Loucy (cell line): ENCODE measurements at regions not wholly inside any gene's neighbourhood (a gene's known extent, or its start where the extent isn't known, plus 50 kb on each side); places are given as distances from the start of the nearest gene placed in this dataset.

ENCODE experiments used
- H2AFZ ChIP-seq: fragments of 200-600 bp; sonication (generic); 2 replicates; pipeline ENCODE4 v1.6.0; 2016; ENCODE audit warnings: antibody characterized with exemption, mild to moderate bottlenecking, low read length, moderate library complexity
- H3F3A ChIP-seq: fragments of 200-600 bp; 2 replicates; pipeline ENCODE4 v1.6.0; 2016; ENCODE audit warnings: antibody characterized with exemption, low read depth, mild to moderate bottlenecking
- H3K27me3 ChIP-seq: fragments of 200-600 bp; sonication (generic); 2 replicates; pipeline ENCODE4 v1.6.1; 2014; ENCODE audit warnings: low read length, mild to moderate bottlenecking; ENCODE audit not compliant: insufficient read depth, poor library complexity, severe bottlenecking
- H3K36me3 ChIP-seq: fragments of 200-600 bp; sonication (generic); 2 replicates; pipeline ENCODE4 v1.6.1; 2016; ENCODE audit warnings: low read length; ENCODE audit not compliant: insufficient read depth
- H3K4me1 ChIP-seq: fragments of 200-600 bp; sonication (generic); 2 replicates; pipeline ENCODE4 v1.5.1; 2014; ENCODE audit warnings: low read length, mild to moderate bottlenecking; ENCODE audit not compliant: insufficient read depth, poor library complexity, severe bottlenecking
- H3K4me2 ChIP-seq: fragments of 200-600 bp; sonication (generic); 2 replicates; pipeline ENCODE4 v1.6.0; 2014; ENCODE audit warnings: antibody characterized with exemption, low read length, low read depth, mild to moderate bottlenecking; ENCODE audit not compliant: poor library complexity, severe bottlenecking
- H3K4me3 ChIP-seq: fragments of 200-600 bp; sonication (generic); 2 replicates; pipeline ENCODE4 v1.5.1; 2014; ENCODE audit warnings: low read length, mild to moderate bottlenecking, mixed read lengths; ENCODE audit not compliant: poor library complexity, severe bottlenecking
- H3K79me2 ChIP-seq: fragments of 200-600 bp; sonication (generic); 2 replicates; pipeline ENCODE4 v1.6.1; 2014; ENCODE audit warnings: low read length; ENCODE audit not compliant: insufficient read depth
- H3K9ac ChIP-seq: fragments of 200-600 bp; sonication (generic); 2 replicates; pipeline ENCODE4 v1.6.0; 2014; ENCODE audit warnings: mild to moderate bottlenecking, low read depth, low read length, moderate library complexity; ENCODE audit not compliant: poor library complexity, severe bottlenecking
- H3K9me2 ChIP-seq: fragments of 200-600 bp; sonication (generic); replicated peaks from 2 replicates; pipeline ENCODE4 v1.6.1; 2016; ENCODE audit warnings: low read depth, low read length, mixed read lengths
- H3K9me3 ChIP-seq: fragments of 200-600 bp; sonication (generic); 2 replicates; pipeline ENCODE4 v1.6.1; 2014; ENCODE audit warnings: mild to moderate bottlenecking, antibody characterized with exemption, low read length, low read depth; ENCODE audit not compliant: insufficient read depth
- H4K20me1 ChIP-seq: fragments of 200-600 bp; sonication (generic); 2 replicates; pipeline ENCODE4 v1.6.0; 2014; ENCODE audit warnings: antibody characterized with exemption, low read length, mild to moderate bottlenecking; ENCODE audit not compliant: insufficient read depth, poor library complexity, severe bottlenecking
- EZH2phosphoT487 ChIP-seq: fragments of 200-600 bp; IDR thresholded peaks from 2 replicates; pipeline ENCODE4 v1.6.1; 2018; ENCODE audit warnings: antibody characterized with exemption, mild to moderate bottlenecking, moderate library complexity, borderline replicate concordance
- TF ChIP-seq, protein P1 (sequence below): fragments of 200-600 bp; sonication (generic); conservative IDR thresholded peaks from 2 replicates; pipeline ENCODE4 v1.5.1; 2014; ENCODE audit warnings: mild to moderate bottlenecking, antibody characterized with exemption, low read length

DNA sequence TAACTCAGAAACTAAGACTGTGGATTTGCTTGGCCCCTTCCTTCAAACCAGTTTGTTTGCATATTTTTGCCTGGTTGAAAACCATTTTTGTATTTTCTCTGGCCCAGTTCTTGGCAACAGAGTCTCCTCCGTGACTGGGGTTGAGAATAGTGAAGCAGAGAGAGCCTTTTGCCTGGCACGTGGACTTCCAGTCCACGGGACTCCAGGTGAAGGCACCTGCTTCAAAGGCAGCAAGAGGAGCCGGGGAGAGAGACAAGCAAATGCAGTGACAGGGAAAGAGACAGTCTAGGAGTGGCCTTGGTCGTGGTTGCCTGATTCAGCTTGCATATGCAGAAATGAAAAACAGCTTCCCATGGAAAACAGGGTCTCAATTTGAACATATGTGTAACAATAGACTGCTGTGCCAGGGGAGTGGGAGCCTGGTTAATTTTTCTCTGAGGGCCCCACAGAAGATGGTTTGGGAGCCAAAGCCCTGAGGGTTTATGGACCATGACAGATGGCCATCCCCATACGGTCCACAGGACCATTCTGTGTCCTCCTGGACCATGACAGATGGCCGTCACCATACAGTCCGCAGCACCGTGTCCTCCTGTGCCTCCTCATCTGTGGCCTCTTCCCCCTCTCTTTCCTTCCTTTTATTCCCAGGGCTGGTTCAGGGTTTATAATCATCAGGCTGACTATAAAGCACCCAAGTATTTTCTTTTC is 272.2 kb upstream of the RASGEF1B start:
- Histone ChIP-seq H3K4me2 (no peak overlapping the region), H4K20me1 (no peaks in the 10 kb centered on the region), H3K9me3 (no peaks in the 10 kb centered on the region), H3K4me3 (no peak overlapping the region), H3K9ac (no peak overlapping the region), H3K27me3 (no peaks in the 10 kb centered on the region), H3K4me1 (peaks cover 7% of the 10 kb centered on the region), H3K9me2 (no peaks in the 10 kb centered on the region), H2AFZ (no peak overlapping the region), H3K36me3 (no peaks in the 10 kb centered on the region), H3F3A (no peaks in the 10 kb centered on the region), H3K79me2 (no peaks in the 10 kb centered on the region)
- no peak for TF ChIP-seq EZH2phosphoT487
- TF ChIP-seq, protein P1, sequence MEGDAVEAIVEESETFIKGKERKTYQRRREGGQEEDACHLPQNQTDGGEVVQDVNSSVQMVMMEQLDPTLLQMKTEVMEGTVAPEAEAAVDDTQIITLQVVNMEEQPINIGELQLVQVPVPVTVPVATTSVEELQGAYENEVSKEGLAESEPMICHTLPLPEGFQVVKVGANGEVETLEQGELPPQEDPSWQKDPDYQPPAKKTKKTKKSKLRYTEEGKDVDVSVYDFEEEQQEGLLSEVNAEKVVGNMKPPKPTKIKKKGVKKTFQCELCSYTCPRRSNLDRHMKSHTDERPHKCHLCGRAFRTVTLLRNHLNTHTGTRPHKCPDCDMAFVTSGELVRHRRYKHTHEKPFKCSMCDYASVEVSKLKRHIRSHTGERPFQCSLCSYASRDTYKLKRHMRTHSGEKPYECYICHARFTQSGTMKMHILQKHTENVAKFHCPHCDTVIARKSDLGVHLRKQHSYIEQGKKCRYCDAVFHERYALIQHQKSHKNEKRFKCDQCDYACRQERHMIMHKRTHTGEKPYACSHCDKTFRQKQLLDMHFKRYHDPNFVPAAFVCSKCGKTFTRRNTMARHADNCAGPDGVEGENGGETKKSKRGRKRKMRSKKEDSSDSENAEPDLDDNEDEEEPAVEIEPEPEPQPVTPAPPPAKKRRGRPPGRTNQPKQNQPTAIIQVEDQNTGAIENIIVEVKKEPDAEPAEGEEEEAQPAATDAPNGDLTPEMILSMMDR = no peak

DNA sequence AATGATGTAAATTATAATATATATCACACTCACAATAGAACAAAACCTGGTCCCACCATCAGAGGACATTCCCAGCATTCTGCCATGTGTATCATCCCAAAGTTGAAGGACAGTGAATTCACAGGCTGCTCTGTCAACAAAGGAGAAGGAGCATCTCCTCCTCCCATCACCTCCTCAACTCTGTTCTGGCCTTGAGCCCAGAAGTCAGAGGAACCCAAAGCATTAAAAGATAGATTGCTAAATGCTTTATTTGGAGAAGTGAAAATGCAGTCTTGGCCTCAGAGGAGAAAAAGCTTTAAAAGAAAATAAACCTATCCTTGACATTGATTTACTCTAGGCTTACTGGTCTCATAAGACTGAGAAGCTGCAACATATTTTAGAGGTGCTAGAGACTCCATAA is 268.8 kb upstream of the RASGEF1B start:
- no peaks in the 10 kb centered on the region for H3F3A ChIP-seq
- no peak overlapping the region for H2AFZ ChIP-seq
- no peaks in the 10 kb centered on the region for H4K20me1 ChIP-seq
- no peak overlapping the region for H3K4me2 ChIP-seq
- no peaks in the 10 kb centered on the region for H3K4me1 ChIP-seq
- H3K9me3 ChIP-seq = no peaks in the 10 kb centered on the region
- no peaks in the 10 kb centered on the region for H3K27me3 ChIP-seq
- no peak overlapping the region for H3K4me3 ChIP-seq
- TF ChIP-seq, protein P1 = no peak
- no peak for TF ChIP-seq EZH2phosphoT487
- no peak overlapping the region for H3K9ac ChIP-seq
- no peaks in the 10 kb centered on the region for H3K9me2 ChIP-seq
- H3K79me2 ChIP-seq = no peaks in the 10 kb centered on the region
- no peaks in the 10 kb centered on the region for H3K36me3 ChIP-seq

DNA sequence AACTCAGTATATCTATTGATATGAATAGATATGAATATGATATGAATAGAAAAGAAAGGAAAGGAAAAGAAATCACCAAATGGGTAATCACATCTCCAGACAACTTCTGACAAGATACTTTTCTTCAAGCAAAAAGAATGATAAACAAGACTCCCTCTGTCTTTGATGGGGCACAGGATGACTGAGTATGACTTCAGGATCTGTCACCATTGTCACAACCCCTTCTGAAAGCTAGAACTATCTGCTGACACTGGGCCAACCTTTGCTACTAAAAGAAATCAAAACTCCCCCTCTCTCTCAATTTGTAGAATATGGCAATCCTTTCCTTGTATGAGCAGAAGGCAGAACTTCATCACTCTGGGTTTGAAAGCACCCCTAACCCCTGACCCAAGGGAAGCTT is 267.2 kb upstream of the RASGEF1B start:
- Histone ChIP-seq H3K4me1 (no peaks in the 10 kb centered on the region), H3K36me3 (no peaks in the 10 kb centered on the region), H2AFZ (0 out of 2 replicates have a peak overlapping the region, but pooled peaks have one; percentile 34), H3K4me3 (no peak overlapping the region), H3K79me2 (no peaks in the 10 kb centered on the region), H3K27me3 (no peaks in the 10 kb centered on the region), H3F3A (no peaks in the 10 kb centered on the region), H3K4me2 (no peak overlapping the region), H3K9me2 (no peaks in the 10 kb centered on the region), H3K9ac (no peak overlapping the region), H3K9me3 (no peaks in the 10 kb centered on the region), H4K20me1 (no peaks in the 10 kb centered on the region)
- TF ChIP-seq, protein P1 = no peak
- no peak for TF ChIP-seq EZH2phosphoT487
